ENCODE measurements at regions not wholly inside any gene's neighbourhood (a gene's known extent, or its start where the extent isn't known, plus 50 kb on each side); places are given as distances from the start of the nearest gene placed in this dataset.

GRCh38 chr4:33886356-33886755 is 2358.0 kb downstream of the ARAP2 start:
- no TSS peak for BruUV-seq (replicated peaks)

GRCh38 chr4:33890841-33891240 is 2353.5 kb downstream of the ARAP2 start:
- no peaks in the 10 kb centered on the region for H3K4me1 ChIP-seq
- no peaks in the 10 kb centered on the region for H3K36me3 Mint-ChIP-seq (ENCODE audit: insufficient read depth, unreplicated experiment)
- BruUV-seq (replicated peaks): no TSS peak
- H3K9me3 ChIP-seq: no peaks in the 10 kb centered on the region
- no peaks in the 10 kb centered on the region for H3K9me3 Mint-ChIP-seq (ENCODE audit: unreplicated experiment)
- no peaks in the 10 kb centered on the region for H3K4me1 Mint-ChIP-seq (ENCODE audit: low read depth, unreplicated experiment)
- no peaks in the 10 kb centered on the region for H3K27me3 ChIP-seq (replicated peaks; ENCODE audit: control insufficient read depth, insufficient read depth, low read length)
- no peak overlapping the region for H3K4me3 Mint-ChIP-seq (ENCODE audit: unreplicated experiment)
- H3K4me3 ChIP-seq (ENCODE audit: low read depth, low read length): no peak overlapping the region
- no peaks in the 10 kb centered on the region for H3K36me3 ChIP-seq (ENCODE audit: control insufficient read depth, insufficient read depth, low read length)
- no peak for DNase-seq
- H3K27me3 Mint-ChIP-seq (ENCODE audit: insufficient read depth, unreplicated experiment): no peaks in the 10 kb centered on the region
- TF ChIP-seq, protein P1, sequence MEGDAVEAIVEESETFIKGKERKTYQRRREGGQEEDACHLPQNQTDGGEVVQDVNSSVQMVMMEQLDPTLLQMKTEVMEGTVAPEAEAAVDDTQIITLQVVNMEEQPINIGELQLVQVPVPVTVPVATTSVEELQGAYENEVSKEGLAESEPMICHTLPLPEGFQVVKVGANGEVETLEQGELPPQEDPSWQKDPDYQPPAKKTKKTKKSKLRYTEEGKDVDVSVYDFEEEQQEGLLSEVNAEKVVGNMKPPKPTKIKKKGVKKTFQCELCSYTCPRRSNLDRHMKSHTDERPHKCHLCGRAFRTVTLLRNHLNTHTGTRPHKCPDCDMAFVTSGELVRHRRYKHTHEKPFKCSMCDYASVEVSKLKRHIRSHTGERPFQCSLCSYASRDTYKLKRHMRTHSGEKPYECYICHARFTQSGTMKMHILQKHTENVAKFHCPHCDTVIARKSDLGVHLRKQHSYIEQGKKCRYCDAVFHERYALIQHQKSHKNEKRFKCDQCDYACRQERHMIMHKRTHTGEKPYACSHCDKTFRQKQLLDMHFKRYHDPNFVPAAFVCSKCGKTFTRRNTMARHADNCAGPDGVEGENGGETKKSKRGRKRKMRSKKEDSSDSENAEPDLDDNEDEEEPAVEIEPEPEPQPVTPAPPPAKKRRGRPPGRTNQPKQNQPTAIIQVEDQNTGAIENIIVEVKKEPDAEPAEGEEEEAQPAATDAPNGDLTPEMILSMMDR (IDR thresholded peaks at IDR 0.05; ENCODE audit: insufficient read depth in 1 of 2, low read depth in 1 of 2, low read length in 1 of 2, severe bottlenecking in 1 of 2, unreplicated experiment in 1 of 2): no peak
- ChIA-PET POLR2A (no interaction called here), CTCF (no interaction called here)
- no peak overlapping the region for H3K27ac Mint-ChIP-seq (ENCODE audit: unreplicated experiment)
- intact Hi-C loops (cut with micrococcal nuclease; ENCODE audit: unreplicated experiment): no loop called here

More at GRCh38 chr4:33886356-33886755, 2358.0 kb downstream of the ARAP2 start:
- intact Hi-C loops (cut with micrococcal nuclease; ENCODE audit: unreplicated experiment): no loop called here
- ChIA-PET CTCF (no interaction called here), POLR2A (no interaction called here)
- H3K36me3 Mint-ChIP-seq (ENCODE audit: insufficient read depth, unreplicated experiment): no peaks in the 10 kb centered on the region
- no peaks in the 10 kb centered on the region for H3K4me1 ChIP-seq
- H3K27me3 ChIP-seq (replicated peaks; ENCODE audit: control insufficient read depth, insufficient read depth, low read length): no peaks in the 10 kb centered on the region
- TF ChIP-seq, protein P1 (IDR thresholded peaks at IDR 0.05; ENCODE audit: insufficient read depth in 1 of 2, low read depth in 1 of 2, low read length in 1 of 2, severe bottlenecking in 1 of 2, unreplicated experiment in 1 of 2): no peak
- no peaks in the 10 kb centered on the region for H3K4me1 Mint-ChIP-seq (ENCODE audit: low read depth, unreplicated experiment)
- H3K4me3 Mint-ChIP-seq (ENCODE audit: unreplicated experiment): no peak overlapping the region
- H3K9me3 ChIP-seq: no peaks in the 10 kb centered on the region
- DNase-seq: no peak
- no peak overlapping the region for H3K27ac Mint-ChIP-seq (ENCODE audit: unreplicated experiment)
- no peaks in the 10 kb centered on the region for H3K27me3 Mint-ChIP-seq (ENCODE audit: insufficient read depth, unreplicated experiment)
- H3K9me3 Mint-ChIP-seq (ENCODE audit: unreplicated experiment): no peaks in the 10 kb centered on the region
- no peaks in the 10 kb centered on the region for H3K36me3 ChIP-seq (ENCODE audit: control insufficient read depth, insufficient read depth, low read length)
- H3K4me3 ChIP-seq (ENCODE audit: low read depth, low read length): no peak overlapping the region

GRCh38 chr4:33911959-33912358 is 2332.4 kb downstream of the ARAP2 start:
- Histone ChIP-seq H3K27me3 (replicated peaks; ENCODE audit: control insufficient read depth, insufficient read depth, low read length) (no peaks in the 10 kb centered on the region), H3K36me3 (ENCODE audit: control insufficient read depth, insufficient read depth, low read length) (no peaks in the 10 kb centered on the region), H3K9me3 (peaks cover 6% of the 10 kb centered on the region), H3K4me3 (ENCODE audit: low read depth, low read length) (no peak overlapping the region), H3K4me1 (no peaks in the 10 kb centered on the region)
- H3K27me3 Mint-ChIP-seq (ENCODE audit: insufficient read depth, unreplicated experiment): no peaks in the 10 kb centered on the region
- TF ChIP-seq, protein P1 (IDR thresholded peaks at IDR 0.05; ENCODE audit: insufficient read depth in 1 of 2, low read depth in 1 of 2, low read length in 1 of 2, severe bottlenecking in 1 of 2, unreplicated experiment in 1 of 2): no peak
- no peaks in the 10 kb centered on the region for H3K36me3 Mint-ChIP-seq (ENCODE audit: insufficient read depth, unreplicated experiment)
- BruUV-seq (replicated peaks): no TSS peak
- peaks cover 16% of the 10 kb centered on the region for H3K9me3 Mint-ChIP-seq (ENCODE audit: unreplicated experiment)
- intact Hi-C loops (cut with micrococcal nuclease; ENCODE audit: unreplicated experiment): no loop called here
- ChIA-PET CTCF (no interaction called here), POLR2A (no interaction called here)
- no peak for DNase-seq
- H3K4me1 Mint-ChIP-seq (ENCODE audit: low read depth, unreplicated experiment): no peaks in the 10 kb centered on the region
- H3K27ac Mint-ChIP-seq (ENCODE audit: unreplicated experiment): no peak overlapping the region
- no peak overlapping the region for H3K4me3 Mint-ChIP-seq (ENCODE audit: unreplicated experiment)

All from Caco-2 (cell line).